ENCODE measurements at regions not wholly inside any gene's neighbourhood (a gene's known extent, or its start where the extent isn't known, plus 50 kb on each side); places are given as distances from the start of the nearest gene placed in this dataset.
"Not testable (repeated sequence)": the region's sequence is repeated elsewhere in the genome, so short reads cannot be mapped to it uniquely, and the experiment has no call there.

DNA sequence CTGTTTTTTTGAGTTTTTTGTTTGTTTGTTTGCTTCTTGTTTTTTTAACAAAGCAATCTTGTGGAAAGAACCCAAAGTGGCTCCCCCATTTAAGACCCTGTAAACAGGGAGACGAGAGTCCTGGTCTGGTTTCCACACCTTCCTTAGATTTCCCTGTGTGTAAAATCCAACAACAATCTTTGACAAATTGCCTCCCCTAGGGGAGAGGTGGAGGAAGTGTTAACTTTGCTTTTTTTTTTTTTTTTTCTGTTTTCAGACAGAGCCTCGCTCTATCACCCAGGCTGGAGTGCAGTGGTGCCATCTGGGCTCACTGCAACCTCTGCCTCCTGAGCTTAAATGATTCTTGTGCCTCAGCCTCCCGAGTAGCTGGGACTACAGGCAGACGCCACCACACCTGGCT lies 136.0 kb downstream of the OTOP1 start:
- not testable (repeated sequence) for ATAC-seq (replicated peaks); DNase-seq; H3K4me3 Mint-ChIP-seq; H3K9me3 Mint-ChIP-seq; H3K36me3 Mint-ChIP-seq; H3K27ac Mint-ChIP-seq; H3K4me1 Mint-ChIP-seq
- peaks cover 4 to 36% of the 10 kb centered on the region in 2 donors for H3K27me3 Mint-ChIP-seq

DNA sequence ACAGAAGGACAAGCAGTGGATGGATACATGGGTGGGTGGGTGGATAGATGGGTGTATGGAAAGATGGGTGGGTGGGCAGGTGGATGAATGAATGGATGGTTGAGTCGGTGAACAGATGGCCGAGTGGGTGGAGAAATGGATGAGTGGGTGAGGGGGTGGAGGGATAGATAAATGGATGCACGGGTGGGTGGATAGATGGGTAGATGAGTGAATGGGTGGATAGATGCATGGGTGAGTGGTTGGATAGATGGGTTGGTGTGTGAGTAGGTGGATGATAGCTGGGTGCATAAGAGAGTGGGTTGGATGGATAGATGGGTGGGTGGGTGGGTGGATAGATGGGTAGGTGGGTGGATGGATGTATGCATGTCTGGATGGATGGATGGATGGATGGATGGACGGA lies 134.6 kb downstream of the OTOP1 start:
- not testable (repeated sequence) for H3K4me1 Mint-ChIP-seq; H3K36me3 Mint-ChIP-seq; DNase-seq; H3K27ac Mint-ChIP-seq; ATAC-seq (replicated peaks); H3K9me3 Mint-ChIP-seq; H3K4me3 Mint-ChIP-seq
- H3K27me3 Mint-ChIP-seq, result peaks cover 4 to 34% of the 10 kb centered on the region in 2 donors

DNA sequence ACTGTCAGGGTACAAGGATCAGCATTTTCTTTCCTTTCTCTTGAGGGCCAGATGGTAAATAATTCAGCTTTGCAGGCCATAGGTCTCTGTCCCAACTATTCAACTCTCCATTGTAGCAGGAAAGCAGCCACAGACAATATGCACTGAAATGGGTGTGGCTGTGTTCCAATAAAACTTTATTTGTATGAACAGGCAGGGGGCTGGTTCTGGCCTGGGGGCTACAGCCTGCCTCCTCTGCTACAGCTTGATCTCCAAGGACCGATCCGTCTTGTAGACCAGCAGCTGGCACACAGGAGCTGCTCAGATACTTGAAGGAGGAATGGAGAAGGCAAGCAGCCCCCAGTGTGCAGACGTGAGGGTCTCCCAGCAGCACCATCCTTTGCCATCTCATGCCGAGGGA lies 127.1 kb downstream of the OTOP1 start:
- ATAC-seq (replicated peaks); H3K4me1 Mint-ChIP-seq; H3K4me3 Mint-ChIP-seq; DNase-seq; H3K36me3 Mint-ChIP-seq; H3K9me3 Mint-ChIP-seq; H3K27ac Mint-ChIP-seq: not testable (repeated sequence)
- peaks cover 3 to 17% of the 10 kb centered on the region in 2 donors for H3K27me3 Mint-ChIP-seq

DNA sequence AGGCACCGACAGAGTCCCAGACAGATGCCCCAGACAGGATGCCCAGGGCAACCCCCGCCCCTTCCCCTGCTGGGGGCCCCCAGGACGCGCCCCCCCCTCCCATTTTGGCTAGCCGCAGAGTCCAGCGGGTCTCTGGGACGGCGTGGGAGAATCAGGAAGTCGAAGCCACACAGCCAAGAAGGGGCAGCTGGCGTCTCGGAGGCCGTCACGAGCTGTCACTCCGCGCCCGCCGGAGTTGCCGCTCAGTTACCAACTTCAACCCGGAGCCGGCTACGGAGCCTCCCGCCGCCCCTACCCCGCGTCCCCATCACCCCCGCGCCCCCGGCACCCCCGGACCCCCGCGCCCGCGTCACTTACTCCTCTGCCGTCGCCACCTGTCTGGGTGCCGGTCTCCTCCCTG lies 119.8 kb downstream of the OTOP1 start:
- DNase-seq, H3K9me3 Mint-ChIP-seq: not testable (repeated sequence)

DNA sequence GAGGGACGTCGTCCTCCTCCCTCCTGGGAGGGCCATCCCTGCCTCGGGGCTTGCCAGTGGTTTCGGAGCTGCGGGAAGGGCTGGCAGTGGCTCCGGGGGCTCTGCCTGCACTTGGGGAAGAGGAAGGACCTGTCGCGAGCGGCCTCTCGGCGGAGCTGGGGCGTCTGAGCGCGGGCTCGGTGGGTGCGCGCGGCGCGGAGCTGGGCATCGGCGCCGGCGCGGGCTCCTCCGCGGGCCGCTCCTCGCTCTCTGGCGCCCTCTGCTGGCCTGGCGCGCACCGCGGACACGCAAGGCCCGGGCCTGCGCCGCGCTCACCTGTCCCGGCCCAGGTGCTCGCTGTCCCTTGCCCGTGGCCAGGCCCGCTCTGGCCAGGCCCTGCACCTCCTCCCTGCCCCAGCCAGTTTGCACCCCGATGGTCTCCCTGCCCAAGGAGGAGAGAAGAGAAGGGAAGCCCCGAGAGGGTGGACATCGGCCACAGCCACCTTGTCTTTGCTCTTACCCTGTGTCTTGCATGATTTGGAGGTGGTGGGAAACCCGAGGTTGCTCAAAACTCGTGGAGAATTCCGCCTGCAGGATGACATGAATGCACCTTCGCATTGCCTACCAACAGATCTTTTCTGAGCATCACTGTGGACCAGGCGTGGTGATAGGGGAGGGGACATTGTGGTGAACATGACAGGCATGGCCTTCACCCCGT lies 119.2 kb downstream of the OTOP1 start:
- Mint-ChIP-seq H3K27me3 (peaks cover 32 to 41% of the 10 kb centered on the region in 2 donors), H3K4me3 (peak overlapping the region; percentile 64 to 79), H3K4me1 (peaks cover 4 to 14% of the 10 kb centered on the region in 2 donors)
- H3K36me3 Mint-ChIP-seq, H3K9me3 Mint-ChIP-seq, H3K27ac Mint-ChIP-seq: not testable (repeated sequence)
- DNase-seq (peak; percentile 26), ATAC-seq (replicated peaks) (peak; percentile 56 to 69)

More for the DNA sequence above, 119.8 kb downstream of the OTOP1 start:
- not testable (repeated sequence) for H3K36me3 Mint-ChIP-seq; H3K27ac Mint-ChIP-seq; ATAC-seq (replicated peaks)
- Mint-ChIP-seq H3K4me3 (peak overlapping the region; percentile 64 to 79), H3K4me1 (peaks cover 4 to 14% of the 10 kb centered on the region in 2 donors), H3K27me3 (peaks cover 34 to 48% of the 10 kb centered on the region in 2 donors)

DNA sequence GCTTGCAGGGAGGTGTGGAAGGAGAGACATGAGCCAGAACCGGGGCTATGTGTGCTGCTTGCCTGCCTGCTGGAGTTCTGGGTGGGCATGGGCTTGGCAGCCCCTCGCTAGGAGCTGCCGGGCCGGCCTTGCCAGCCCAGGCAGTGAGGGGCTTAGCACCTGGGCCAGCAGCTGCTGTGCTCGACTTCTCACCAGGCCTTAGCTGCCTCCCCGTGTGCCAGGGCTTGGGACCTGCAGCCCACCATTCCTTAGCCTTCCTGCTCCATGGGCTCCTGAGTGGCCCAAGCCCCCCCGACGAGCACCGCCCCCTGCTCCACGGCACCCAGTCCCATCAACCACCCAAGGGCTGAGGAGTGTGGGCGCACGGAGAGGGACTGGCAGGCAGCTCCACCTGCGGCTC lies 111.3 kb downstream of the OTOP1 start:
- not testable (repeated sequence) for H3K4me1 Mint-ChIP-seq; H3K27ac Mint-ChIP-seq; H3K4me3 Mint-ChIP-seq; DNase-seq; H3K36me3 Mint-ChIP-seq; ATAC-seq (replicated peaks); H3K9me3 Mint-ChIP-seq
- peaks cover 11 to 17% of the 10 kb centered on the region in 2 donors for H3K27me3 Mint-ChIP-seq

DNA sequence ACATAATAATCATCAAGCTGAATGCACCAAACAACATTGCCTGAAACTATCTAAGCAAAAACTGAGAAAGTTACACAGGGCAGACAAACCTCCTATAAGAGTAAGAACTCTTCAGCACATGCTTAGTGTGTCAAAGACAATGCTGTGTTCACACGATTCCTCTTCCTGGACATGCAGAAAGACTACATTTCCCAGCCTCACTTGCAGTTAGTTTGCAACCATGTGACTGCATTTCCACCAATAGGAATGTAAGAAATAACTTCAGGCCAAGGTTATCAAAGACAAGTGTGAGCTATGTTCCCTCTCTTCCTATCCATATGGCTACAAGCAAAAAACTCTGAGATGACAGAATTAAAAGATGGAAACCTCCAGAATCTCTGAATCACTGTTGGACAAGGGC lies 109.8 kb downstream of the OTOP1 start:
- peaks cover 5 to 12% of the 10 kb centered on the region in 2 donors for H3K27me3 Mint-ChIP-seq
- not testable (repeated sequence) for H3K4me1 Mint-ChIP-seq; DNase-seq; H3K36me3 Mint-ChIP-seq; H3K4me3 Mint-ChIP-seq; H3K9me3 Mint-ChIP-seq; ATAC-seq (replicated peaks); H3K27ac Mint-ChIP-seq

DNA sequence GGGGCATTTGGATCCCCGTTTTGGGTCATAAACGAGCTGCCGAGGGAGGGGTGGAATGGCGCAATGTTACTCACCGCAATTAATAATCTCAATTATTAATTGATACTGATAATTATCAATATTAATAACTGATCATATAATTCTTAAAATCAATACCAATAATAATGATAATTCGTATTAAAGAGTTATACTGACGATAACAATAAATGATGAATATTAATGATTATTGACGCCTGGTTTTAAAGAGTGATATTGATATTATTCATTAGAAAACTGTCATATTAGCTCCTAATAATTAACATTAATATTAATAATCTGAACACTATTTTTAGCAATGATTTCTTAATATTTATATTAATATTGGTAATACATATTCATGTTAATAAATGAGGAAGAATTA lies 92.4 kb downstream of the OTOP1 start:
- H3K27me3 Mint-ChIP-seq, result peaks cover 4 to 37% of the 10 kb centered on the region in 2 donors

DNA sequence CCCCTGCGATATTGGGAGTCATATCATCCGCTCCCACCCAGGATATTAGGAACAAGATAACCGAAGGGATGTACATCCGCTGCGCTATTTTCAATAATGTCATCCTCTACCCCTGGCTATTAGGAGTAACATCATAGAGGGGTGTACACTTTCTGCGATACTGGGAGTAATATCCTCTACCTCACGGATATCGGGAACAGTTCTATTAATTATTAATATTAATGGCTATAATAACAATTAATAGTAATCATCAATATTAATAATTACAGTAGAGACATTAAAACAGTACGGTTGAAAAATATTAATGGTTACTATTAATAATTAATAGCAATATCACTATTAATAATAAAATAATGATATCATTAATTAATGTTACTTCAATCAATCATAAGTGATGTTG lies 90.1 kb downstream of the OTOP1 start:
- peaks cover 0 to 40% of the 10 kb centered on the region in 2 donors for H3K27me3 Mint-ChIP-seq
- DNase-seq; H3K4me3 Mint-ChIP-seq; H3K4me1 Mint-ChIP-seq; H3K27ac Mint-ChIP-seq; H3K9me3 Mint-ChIP-seq; ATAC-seq (replicated peaks); H3K36me3 Mint-ChIP-seq: not testable (repeated sequence)

More for the DNA sequence above, 92.4 kb downstream of the OTOP1 start:
- H3K4me3 Mint-ChIP-seq; H3K36me3 Mint-ChIP-seq; DNase-seq; ATAC-seq (replicated peaks); H3K9me3 Mint-ChIP-seq; H3K27ac Mint-ChIP-seq; H3K4me1 Mint-ChIP-seq: not testable (repeated sequence)

Data from stimulated activated naive B cell treated with anti-CD40 and anti-IgM and Interleukin-4, amounts not matched to agents 10 μg/mL and 1 μg/mL and 100 μg/mL, for 72 hours (primary cell).